ENCODE measurements at regions not wholly inside any gene's neighbourhood (a gene's known extent, or its start where the extent isn't known, plus 50 kb on each side); places are given as distances from the start of the nearest gene placed in this dataset.
"Not testable (repeated sequence)": the region's sequence is repeated elsewhere in the genome, so short reads cannot be mapped to it uniquely, and the experiment has no call there.

DNA sequence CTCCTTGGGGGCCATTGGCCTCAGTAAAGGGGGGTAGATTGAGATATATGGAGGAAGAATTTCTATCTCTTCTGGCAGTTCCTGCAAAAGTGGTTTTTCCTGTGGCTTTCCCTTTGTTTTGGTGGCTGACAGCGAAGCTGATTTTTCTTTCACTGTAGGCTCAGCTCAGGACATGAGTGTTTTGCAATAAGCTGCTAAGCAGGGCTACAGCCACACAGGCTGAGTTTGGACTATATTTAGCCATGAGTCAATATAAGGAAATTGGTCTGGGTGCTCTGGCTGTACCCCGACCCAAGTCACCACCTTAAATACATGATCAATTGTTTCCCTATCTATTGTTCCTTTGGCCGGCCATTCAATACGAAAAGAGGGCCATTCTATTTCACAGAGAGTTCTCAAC lies 212.7 kb upstream of the KCND2 start:
- Histone ChIP-seq H3K27ac (ENCODE audit: low read depth, low read length, poor library complexity, severe bottlenecking) (no peak overlapping the region), H3K9me3 (ENCODE audit: low read depth, low read length, poor library complexity, severe bottlenecking) (no peaks in the 10 kb centered on the region), H3K4me3 (ENCODE audit: low read depth, low read length, poor library complexity, severe bottlenecking) (no peak overlapping the region), H3K4me1 (ENCODE audit: insufficient read depth, low read length, poor library complexity, severe bottlenecking) (no peaks in the 10 kb centered on the region), H3K36me3 (ENCODE audit: insufficient read depth, low read length, poor library complexity, severe bottlenecking) (no peaks in the 10 kb centered on the region), H3K27me3 (replicated peaks; ENCODE audit: insufficient read depth, low read depth, low read length, poor library complexity) (no peaks in the 10 kb centered on the region)
- ChIA-PET POLR2A (ENCODE audit: low non-redundant PET) (no interaction called here), CTCF (no interaction called here)
- no TSS peak for BruUV-seq (replicated peaks)
- no peak for DNase-seq (ENCODE audit: low spot score)
- TF ChIP-seq EZH2 (IDR thresholded peaks at IDR 0.05; ENCODE audit: borderline replicate concordance, low read depth, low read length, poor library complexity, severe bottlenecking) = no peak
- TF ChIP-seq, protein P1, sequence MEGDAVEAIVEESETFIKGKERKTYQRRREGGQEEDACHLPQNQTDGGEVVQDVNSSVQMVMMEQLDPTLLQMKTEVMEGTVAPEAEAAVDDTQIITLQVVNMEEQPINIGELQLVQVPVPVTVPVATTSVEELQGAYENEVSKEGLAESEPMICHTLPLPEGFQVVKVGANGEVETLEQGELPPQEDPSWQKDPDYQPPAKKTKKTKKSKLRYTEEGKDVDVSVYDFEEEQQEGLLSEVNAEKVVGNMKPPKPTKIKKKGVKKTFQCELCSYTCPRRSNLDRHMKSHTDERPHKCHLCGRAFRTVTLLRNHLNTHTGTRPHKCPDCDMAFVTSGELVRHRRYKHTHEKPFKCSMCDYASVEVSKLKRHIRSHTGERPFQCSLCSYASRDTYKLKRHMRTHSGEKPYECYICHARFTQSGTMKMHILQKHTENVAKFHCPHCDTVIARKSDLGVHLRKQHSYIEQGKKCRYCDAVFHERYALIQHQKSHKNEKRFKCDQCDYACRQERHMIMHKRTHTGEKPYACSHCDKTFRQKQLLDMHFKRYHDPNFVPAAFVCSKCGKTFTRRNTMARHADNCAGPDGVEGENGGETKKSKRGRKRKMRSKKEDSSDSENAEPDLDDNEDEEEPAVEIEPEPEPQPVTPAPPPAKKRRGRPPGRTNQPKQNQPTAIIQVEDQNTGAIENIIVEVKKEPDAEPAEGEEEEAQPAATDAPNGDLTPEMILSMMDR (conservative IDR thresholded peaks at IDR 0.05; ENCODE audit: low read depth, low read length) = no peak
- intact Hi-C loops (cut with micrococcal nuclease; ENCODE audit: unreplicated experiment) = no loop called here

DNA sequence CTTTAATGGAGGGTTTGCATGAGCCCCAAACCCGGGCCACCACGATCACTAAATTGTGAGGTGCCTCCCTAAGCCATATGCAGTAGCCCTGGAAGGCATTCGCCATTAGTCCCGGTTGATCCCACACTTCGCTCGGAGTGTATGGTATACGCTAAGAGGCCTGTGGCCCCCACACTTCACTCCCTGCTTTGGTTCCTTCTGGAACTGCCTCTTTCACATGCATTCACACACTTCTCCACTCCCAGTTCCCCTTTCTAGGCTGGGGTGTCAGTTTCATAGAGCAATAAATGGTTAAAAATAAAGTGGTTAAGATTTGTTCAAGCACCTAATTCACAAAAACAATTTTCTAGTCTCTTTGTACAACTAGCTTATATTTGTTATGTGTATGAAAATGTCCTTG lies 212.1 kb upstream of the KCND2 start:
- ChIA-PET POLR2A (ENCODE audit: low non-redundant PET) (no interaction called here), CTCF (no interaction called here)
- intact Hi-C loops (cut with micrococcal nuclease; ENCODE audit: unreplicated experiment) = no loop called here
- DNase-seq (ENCODE audit: low spot score) = no peak
- H3K27me3 ChIP-seq (replicated peaks; ENCODE audit: insufficient read depth, low read depth, low read length, poor library complexity) = no peaks in the 10 kb centered on the region
- BruUV-seq (replicated peaks) = no TSS peak
- TF ChIP-seq, protein P1 (conservative IDR thresholded peaks at IDR 0.05; ENCODE audit: low read depth, low read length) = no peak
- no peak for TF ChIP-seq EZH2 (IDR thresholded peaks at IDR 0.05; ENCODE audit: borderline replicate concordance, low read depth, low read length, poor library complexity, severe bottlenecking)
- H3K4me1 ChIP-seq (ENCODE audit: insufficient read depth, low read length, poor library complexity, severe bottlenecking) = no peaks in the 10 kb centered on the region
- H3K4me3 ChIP-seq (ENCODE audit: low read depth, low read length, poor library complexity, severe bottlenecking) = no peak overlapping the region
- no peak overlapping the region for H3K27ac ChIP-seq (ENCODE audit: low read depth, low read length, poor library complexity, severe bottlenecking)
- H3K9me3 ChIP-seq (ENCODE audit: low read depth, low read length, poor library complexity, severe bottlenecking) = no peaks in the 10 kb centered on the region
- H3K36me3 ChIP-seq (ENCODE audit: insufficient read depth, low read length, poor library complexity, severe bottlenecking) = no peaks in the 10 kb centered on the region

DNA sequence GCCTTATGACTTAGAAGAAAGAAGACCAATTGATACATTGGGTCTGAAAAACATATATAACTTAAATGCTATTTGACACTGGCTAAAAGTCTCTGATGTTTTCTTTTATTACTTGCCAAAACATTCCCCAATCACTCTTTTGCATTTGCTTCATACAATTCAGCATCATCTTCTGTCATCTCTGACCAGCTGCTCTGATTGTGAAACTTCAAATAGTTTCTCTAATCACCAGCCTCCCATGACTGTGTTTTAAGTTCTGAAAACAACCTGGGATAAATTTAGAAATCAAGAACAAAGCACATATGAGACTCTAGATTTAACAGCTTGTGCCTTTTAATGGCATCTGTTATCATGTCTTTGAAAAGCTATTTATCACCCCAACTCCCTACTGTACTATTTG lies 208.4 kb upstream of the KCND2 start:
- H3K4me1 ChIP-seq (ENCODE audit: insufficient read depth, low read length, poor library complexity, severe bottlenecking) = no peaks in the 10 kb centered on the region
- H3K36me3 ChIP-seq (ENCODE audit: insufficient read depth, low read length, poor library complexity, severe bottlenecking) = no peaks in the 10 kb centered on the region
- DNase-seq (ENCODE audit: low spot score) = no peak
- H3K9me3 ChIP-seq (ENCODE audit: low read depth, low read length, poor library complexity, severe bottlenecking) = no peaks in the 10 kb centered on the region
- POLR2A ChIA-PET (ENCODE audit: low non-redundant PET) = no interaction called here
- H3K27ac ChIP-seq (ENCODE audit: low read depth, low read length, poor library complexity, severe bottlenecking) = no peak overlapping the region
- H3K27me3 ChIP-seq (replicated peaks; ENCODE audit: insufficient read depth, low read depth, low read length, poor library complexity) = no peaks in the 10 kb centered on the region
- H3K4me3 ChIP-seq (ENCODE audit: low read depth, low read length, poor library complexity, severe bottlenecking) = no peak overlapping the region
- CTCF ChIA-PET = no interaction called here
- intact Hi-C loops (cut with micrococcal nuclease; ENCODE audit: unreplicated experiment) = no loop called here
- TF ChIP-seq EZH2 (IDR thresholded peaks at IDR 0.05; ENCODE audit: borderline replicate concordance, low read depth, low read length, poor library complexity, severe bottlenecking) = no peak
- TF ChIP-seq, protein P1 (conservative IDR thresholded peaks at IDR 0.05; ENCODE audit: low read depth, low read length) = no peak
- no TSS peak for BruUV-seq (replicated peaks)

DNA sequence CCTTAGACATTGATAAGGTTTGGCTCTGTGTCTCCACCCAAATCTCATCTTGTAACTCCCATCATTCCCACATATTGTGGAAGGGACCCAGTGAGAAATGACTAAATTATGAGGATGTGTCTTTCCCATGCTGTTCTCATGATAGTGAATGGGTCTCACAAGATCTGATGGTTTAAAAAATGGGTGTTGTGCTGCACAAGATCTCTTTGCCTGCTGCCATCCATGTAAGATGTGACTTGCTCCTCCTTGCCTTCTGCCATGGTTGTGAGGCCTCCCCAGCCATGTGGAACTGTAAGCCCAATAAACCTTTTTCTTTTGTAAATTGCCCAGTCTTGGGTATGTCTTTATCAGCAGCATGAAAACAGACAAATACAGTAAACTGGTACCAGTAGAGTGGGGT lies 206.1 kb upstream of the KCND2 start:
- H3K27me3 ChIP-seq (replicated peaks; ENCODE audit: insufficient read depth, low read depth, low read length, poor library complexity); H3K36me3 ChIP-seq (ENCODE audit: insufficient read depth, low read length, poor library complexity, severe bottlenecking); CTCF ChIA-PET: not testable (repeated sequence)

More for the DNA sequence above, 206.1 kb upstream of the KCND2 start:
- POLR2A ChIA-PET (ENCODE audit: low non-redundant PET); intact Hi-C loops (cut with micrococcal nuclease; ENCODE audit: unreplicated experiment); BruUV-seq (replicated peaks); DNase-seq (ENCODE audit: low spot score); H3K4me3 ChIP-seq (ENCODE audit: low read depth, low read length, poor library complexity, severe bottlenecking); H3K4me1 ChIP-seq (ENCODE audit: insufficient read depth, low read length, poor library complexity, severe bottlenecking); H3K9me3 ChIP-seq (ENCODE audit: low read depth, low read length, poor library complexity, severe bottlenecking); H3K27ac ChIP-seq (ENCODE audit: low read depth, low read length, poor library complexity, severe bottlenecking): not testable (repeated sequence)

Measured in A673 (cell line).